Left cardiac atrium (tissue), 4 donors: ENCODE measurements at regions not wholly inside any gene's neighbourhood (a gene's known extent, or its start where the extent isn't known, plus 50 kb on each side); places are given as distances from the start of the nearest gene placed in this dataset.
"Not testable (repeated sequence)": the region's sequence is repeated elsewhere in the genome, so short reads cannot be mapped to it uniquely, and the experiment has no call there.

ENCODE experiments used
- ATAC-seq, 2 donors: fragments of 200-7000 bp; cut with Tn5 transposase; one replicate each; pipeline ENCODE4 v1.9.1; 2020; ENCODE audit warnings: mild to moderate bottlenecking in 2 of 2, moderate library complexity in 2 of 2
- DNase-seq: peaks from one replicate; pipeline ENCODE4 v3.0.0-alpha.2; 2020
- intact Hi-C, 2 donors: fragments of 100-400 bp; cut with DNase I; formaldehyde crosslinking; loops; one replicate each; pipeline versions ENCODE4 v1.14.1 to v1.15.1; 2022 to 2023
- donor health status: DM: no; HTN: yes; CAD: no.
- donor health status: DM: no; HTN: yes; CAD: no; lungs with severe emphysema.
- donor health status: DM: yes; HTN: yes; CAD: no.
- donor health status: Dilated cardiomyopathy.

DNA sequence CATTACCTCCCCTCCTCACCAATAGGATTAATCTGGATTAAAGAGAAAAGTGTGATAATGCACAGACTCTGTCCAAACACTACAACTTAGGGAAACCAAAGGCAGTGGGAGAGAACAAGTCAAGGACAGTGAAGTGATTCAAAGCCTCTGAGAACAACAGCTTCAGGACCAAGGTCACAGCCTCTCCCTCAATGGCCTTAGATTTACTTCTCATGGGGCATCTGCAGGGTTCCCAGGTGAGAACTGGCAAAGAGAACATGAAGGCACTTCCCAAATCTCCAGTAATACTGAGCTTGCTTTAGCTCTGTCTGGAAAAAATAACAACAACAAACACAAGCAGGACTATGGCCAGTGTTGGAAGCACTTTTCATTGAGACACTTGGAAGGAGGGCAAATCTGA is 99.8 kb upstream of the GOLGA6L22 start:
- ATAC-seq, intact Hi-C loops: not testable (repeated sequence)

DNA sequence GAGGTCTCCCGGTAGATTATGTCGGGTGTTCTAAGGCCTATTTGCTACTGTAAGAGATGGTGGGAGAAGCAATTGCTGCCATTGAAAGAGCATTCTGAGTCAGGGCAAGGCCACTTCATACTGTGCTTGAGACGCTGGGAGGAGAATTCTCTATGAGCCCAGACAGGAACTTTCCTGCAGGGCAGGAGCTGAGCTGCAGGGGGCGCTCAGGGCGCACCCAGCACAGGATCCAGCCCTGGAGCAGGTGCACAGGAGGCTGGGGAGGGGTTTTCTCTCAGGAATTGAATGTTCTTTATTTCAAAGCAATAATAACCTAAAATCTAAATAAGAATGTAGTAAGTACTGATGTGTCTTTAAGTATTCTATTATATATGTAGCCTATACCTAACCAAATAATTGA is 99.1 kb upstream of the GOLGA6L22 start:
- ATAC-seq: peak in 1 of 2 donors; percentile 57
- intact Hi-C loops, DNase-seq: not testable (repeated sequence)

More for the DNA sequence above, 99.8 kb upstream of the GOLGA6L22 start:
- DNase-seq: not testable (repeated sequence)

DNA sequence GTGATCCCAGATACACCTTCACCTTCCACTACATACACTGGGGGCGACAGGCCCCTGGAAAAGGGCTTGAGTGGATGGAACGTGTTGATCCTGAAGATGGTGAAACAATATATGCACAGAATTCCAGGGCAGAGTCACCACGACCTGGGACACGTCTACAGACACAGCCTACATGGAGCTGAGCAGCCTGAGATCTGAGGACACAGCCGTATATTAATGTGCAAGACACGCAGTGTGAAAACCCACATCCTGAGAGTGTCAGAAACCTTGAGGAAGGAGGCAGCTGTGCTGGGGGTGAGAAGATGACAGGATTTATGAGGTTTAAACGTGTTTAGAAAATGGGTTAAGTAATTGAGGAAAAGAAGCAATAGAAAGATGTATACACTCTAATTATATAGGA is 98.0 kb upstream of the GOLGA6L22 start:
- ATAC-seq, intact Hi-C loops, DNase-seq: not testable (repeated sequence)

DNA sequence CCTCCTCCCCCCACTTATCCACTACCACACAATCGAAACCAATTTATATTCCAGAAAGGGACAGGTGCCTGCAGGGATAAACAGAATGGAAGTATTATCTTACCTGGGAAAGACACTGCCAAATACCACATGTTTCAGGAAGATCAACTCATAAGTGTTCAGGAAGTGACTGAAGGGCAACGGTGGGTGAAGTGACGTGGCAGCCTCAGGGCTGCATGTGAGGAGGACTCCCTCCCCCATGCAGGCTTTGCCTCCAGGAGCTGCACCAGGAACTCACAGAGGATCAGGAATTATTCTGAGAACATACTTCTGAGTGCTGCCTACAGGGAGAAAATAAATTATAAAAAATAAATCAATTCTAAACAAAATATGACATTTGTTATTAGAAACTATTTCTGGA is 96.2 kb upstream of the GOLGA6L22 start:
- DNase-seq, intact Hi-C loops, ATAC-seq: not testable (repeated sequence)

DNA sequence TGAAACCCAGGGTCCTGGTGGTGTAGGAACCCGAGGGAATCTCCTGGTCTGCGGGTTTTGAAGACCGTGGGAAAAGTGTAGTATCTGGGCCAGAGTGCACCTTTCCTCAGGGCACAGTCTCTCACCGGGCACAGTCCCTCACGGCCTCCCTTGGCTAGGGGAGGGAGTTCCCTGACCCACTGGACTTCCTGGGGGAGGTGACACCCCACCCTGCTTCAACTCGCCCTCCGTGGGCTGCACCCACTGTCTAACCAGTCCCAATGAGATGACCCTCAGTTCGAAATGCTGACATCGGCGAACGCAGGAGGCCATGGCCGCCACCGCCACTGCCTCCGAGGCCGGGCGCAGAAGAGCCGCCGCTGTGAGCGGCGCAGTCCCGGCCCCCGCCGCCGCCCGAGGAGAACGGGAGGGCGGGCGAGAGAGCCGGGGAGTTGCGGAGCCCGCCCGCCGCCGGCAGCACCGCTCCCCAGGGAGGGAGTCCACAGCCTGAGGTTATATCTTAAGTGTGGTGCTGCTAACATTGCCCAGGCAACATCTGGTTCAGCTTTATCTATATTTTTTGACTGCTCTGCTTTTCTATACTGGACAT is 87.4 kb upstream of the GOLGA6L22 start:
- DNase-seq, intact Hi-C loops: not testable (repeated sequence)
- ATAC-seq: peak in 1 of 2 donors; percentile 64

DNA sequence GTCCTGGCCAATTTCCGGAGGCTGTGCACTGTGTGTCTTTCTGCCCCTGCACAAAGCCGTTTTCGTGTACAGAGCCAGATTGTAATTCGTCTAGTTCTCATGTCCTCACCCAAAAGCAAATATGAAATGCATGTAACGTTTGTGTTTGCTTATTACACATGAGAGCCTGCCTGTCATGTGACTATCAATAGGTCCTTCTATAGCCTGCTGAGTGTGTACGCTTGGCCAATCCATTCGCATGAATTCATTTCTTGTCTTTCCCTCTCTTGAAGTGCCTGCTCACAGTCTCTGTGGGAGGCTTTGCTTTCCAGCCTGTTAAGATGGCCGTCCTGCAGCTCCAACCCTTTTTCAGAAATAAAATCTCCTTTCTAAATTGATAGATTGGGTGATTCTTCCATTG is 84.2 kb upstream of the GOLGA6L22 start:
- ATAC-seq, DNase-seq, intact Hi-C loops: not testable (repeated sequence)

DNA sequence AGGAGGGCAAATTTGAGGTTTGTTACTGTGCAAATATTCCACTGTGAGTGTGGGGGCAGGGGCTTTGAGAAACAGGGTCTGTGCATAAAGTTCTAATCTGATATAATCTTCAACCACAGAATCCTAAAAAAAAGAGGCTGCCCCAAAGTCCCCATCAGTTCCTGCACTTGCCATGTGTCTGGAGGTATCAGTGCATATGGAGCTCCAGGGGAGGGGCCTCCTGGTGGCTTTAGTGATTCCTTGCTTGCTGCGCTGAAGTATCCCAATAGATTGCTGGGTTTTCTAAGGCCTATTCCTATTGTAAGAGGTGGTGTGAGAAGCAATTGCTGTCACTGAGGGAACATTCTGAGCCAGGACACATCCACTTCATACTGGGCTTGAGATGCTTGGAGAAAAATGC is 82.9 kb upstream of the GOLGA6L22 start:
- intact Hi-C loops, ATAC-seq, DNase-seq: not testable (repeated sequence)

DNA sequence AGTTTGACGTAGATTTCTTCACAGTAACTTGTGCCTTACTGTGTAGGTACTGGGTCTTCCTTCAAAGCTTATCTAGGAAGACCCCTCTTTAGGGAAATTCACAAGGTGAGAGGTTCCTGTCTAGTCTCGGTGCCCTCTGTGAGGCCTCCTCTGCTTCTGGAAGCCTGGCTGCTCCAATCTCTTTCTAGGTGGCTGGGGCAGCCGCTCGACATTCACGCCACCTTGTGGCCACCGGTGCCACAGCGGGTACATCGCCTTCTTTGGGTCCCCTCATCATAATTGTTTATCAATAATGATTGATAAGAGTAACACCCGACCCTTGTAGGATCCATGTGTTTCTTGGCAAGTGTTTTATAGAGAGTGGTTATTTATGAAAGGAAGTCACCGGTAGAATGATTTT is 80.8 kb upstream of the GOLGA6L22 start:
- DNase-seq, intact Hi-C loops, ATAC-seq: not testable (repeated sequence)

DNA sequence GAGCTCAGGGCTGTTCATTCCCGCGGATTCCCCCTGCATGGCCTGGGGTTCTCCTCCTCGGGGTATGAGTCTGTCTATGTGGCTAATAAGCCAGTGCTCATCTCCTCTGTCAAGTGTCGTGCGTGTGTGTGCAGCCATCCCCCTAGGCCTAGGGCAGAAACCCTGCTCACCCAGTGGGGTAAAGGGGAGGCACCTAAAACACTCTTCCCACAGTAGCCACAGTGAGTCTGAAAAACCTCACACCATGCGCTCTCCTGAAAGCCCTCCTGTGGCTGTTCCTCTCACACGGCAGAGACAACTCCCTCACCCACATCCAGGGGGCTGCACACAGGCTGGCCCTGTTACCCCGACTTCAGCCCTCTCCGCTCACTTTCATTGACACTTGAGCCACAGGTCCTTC is 71.0 kb upstream of the GOLGA6L22 start:
- ATAC-seq, intact Hi-C loops, DNase-seq: not testable (repeated sequence)

DNA sequence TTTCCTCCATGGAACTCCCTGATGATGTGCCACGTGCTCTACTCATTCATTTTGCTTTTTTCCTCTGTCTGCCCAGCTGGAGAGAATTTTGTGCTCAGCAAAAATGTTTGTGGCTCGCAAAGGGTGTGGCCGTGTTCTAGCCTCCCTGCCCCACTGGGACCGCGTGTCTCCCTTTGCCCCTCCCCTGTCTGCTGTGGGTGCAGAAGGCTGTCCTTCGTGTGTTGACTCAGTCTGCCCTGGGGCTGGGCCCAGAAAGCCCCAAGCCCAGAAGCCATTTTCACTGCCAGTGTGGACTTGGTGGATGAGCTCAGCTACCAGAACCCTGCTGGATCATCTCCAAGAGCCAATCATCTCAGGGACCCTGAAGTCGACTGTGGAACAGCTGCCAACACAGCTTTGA is 70.3 kb upstream of the GOLGA6L22 start:
- intact Hi-C loops, DNase-seq: not testable (repeated sequence)
- peak in 1 of 2 donors; percentile 76 for ATAC-seq

DNA sequence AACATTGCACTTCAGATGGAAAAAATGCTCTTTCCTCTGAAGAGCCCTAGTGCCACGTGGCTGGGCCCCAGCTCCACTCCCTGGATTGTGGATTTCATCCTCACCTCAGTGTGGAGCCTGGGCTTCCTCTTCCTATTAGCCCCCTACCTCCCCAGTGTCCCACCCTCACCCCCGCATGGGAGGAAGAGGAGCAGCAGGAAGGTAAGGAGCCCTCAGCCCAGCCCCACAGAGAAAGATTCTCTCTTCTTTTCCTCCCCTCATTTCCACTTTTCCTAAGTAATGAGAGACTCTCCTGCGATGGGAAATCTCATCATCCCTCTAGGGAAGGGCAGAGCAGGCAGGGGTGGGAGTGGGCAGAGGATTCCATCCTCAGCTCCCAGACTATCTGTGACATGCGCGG is 57.5 kb upstream of the GOLGA6L22 start:
- ATAC-seq, intact Hi-C loops, DNase-seq: not testable (repeated sequence)

DNA sequence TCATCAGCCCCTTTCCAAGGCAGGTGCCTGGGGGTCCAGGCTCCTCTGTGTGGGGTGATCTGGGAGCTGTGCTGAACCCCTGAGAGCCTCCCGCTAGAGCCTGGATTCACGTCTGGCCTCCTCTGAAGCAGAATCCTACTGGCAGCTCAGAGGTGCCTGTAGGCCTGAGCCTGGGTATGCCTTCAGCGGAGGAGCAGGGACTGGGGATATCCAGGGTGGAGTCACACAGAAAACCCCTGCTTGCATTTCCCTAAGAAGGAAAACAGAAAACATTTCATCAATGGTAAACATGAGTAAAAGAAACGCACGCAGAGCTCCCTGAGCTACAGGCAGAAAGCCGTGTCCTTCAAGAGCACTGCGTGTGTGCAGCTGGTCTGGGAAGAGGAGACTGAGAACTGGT is 57.0 kb upstream of the GOLGA6L22 start:
- intact Hi-C loops, ATAC-seq, DNase-seq: not testable (repeated sequence)

DNA sequence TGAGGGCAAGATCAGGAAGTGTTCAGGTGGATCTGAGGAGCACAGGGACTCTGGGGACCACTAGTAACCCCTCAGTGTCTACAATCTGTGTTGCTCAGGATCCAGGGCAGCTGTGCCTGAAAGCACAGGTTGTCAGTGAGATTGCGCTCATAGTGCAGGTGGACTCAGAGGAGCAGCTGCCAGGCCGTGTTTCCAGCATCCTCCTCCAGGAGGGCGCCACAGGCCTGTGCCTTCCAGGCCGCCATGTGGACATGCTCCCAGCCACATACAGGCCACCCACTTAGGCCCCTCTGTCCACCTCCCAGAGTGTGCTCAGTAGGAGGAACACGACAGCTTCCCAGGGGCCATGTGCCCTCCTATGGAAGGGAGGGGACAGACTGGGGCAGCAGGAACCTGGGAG is 52.9 kb upstream of the GOLGA6L22 start:
- intact Hi-C loops, DNase-seq, ATAC-seq: not testable (repeated sequence)
